KMS-11 (cell line): ENCODE measurements at regions not wholly inside any gene's neighbourhood (a gene's known extent, or its start where the extent isn't known, plus 50 kb on each side); places are given as distances from the start of the nearest gene placed in this dataset.
"Not testable (repeated sequence)": the region's sequence is repeated elsewhere in the genome, so short reads cannot be mapped to it uniquely, and the experiment has no call there.

Source experiments
- H2AFZ ChIP-seq: fragments of 200-600 bp; sonication (generic); 2 replicates; pipeline ENCODE4 v1.6.1; 2016; ENCODE audit warnings: antibody characterized with exemption, mixed run types, low read depth
- H3K27ac ChIP-seq: fragments of 200-600 bp; sonication (generic); 2 replicates; pipeline ENCODE4 v1.6.1; 2016; ENCODE audit warnings: mild to moderate bottlenecking, mixed run types
- H3K27me3 ChIP-seq: fragments of 200-600 bp; sonication (generic); 2 replicates; pipeline ENCODE4 v1.6.1; 2017; ENCODE audit warnings: mild to moderate bottlenecking, low read depth, mixed run types, moderate library complexity; ENCODE audit not compliant: insufficient read depth
- H3K36me3 ChIP-seq: fragments of 200-600 bp; sonication (generic); 2 replicates; pipeline ENCODE4 v1.6.1; 2017; ENCODE audit warnings: mild to moderate bottlenecking, mixed run types; ENCODE audit not compliant: insufficient read depth
- H3K4me1 ChIP-seq: fragments of 200-600 bp; sonication (generic); 2 replicates; pipeline ENCODE4 v1.6.1; 2016; ENCODE audit warnings: mild to moderate bottlenecking, low read depth, mixed run types; ENCODE audit not compliant: poor library complexity, severe bottlenecking
- H3K4me2 ChIP-seq: fragments of 200-600 bp; sonication (generic); 2 replicates; pipeline ENCODE4 v1.7.0; 2016; ENCODE audit warnings: mild to moderate bottlenecking, mixed run types
- H3K4me3 ChIP-seq: fragments of 200-600 bp; sonication (generic); IDR thresholded peaks from 2 replicates; pipeline ENCODE4 v1.6.1; 2017; ENCODE audit warnings: low read depth, low read length, mixed read lengths; ENCODE audit not compliant: insufficient read depth
- H3K79me2 ChIP-seq: fragments of 200-600 bp; sonication (generic); 2 replicates; pipeline ENCODE4 v1.6.1; 2016; ENCODE audit warnings: low read depth, mixed run types; ENCODE audit not compliant: insufficient read depth
- H3K9ac ChIP-seq: fragments of 200-600 bp; sonication (generic); 2 replicates; pipeline ENCODE4 v1.6.1; 2016; ENCODE audit warnings: mild to moderate bottlenecking, mixed run types
- H4K20me1 ChIP-seq: fragments of 200-600 bp; sonication (generic); 2 replicates; pipeline ENCODE4 v1.6.1; 2016; ENCODE audit warnings: mild to moderate bottlenecking, mixed run types; ENCODE audit not compliant: insufficient read depth
- CTCF ChIP-seq: fragments of 200-600 bp; sonication (generic); conservative IDR thresholded peaks from 2 replicates; pipeline ENCODE4 v1.6.1; 2017; ENCODE audit warnings: low read depth, mild to moderate bottlenecking, antibody characterized with exemption, low read length, moderate library complexity, mixed read lengths

GRCh38 chr2:122713800-122714199 lies 958.3 kb downstream of the TSN start:
- Histone ChIP-seq H4K20me1 (no peaks in the 10 kb centered on the region), H3K79me2 (no peaks in the 10 kb centered on the region), H3K4me2 (no peak overlapping the region), H3K27ac (no peak overlapping the region), H3K36me3 (no peaks in the 10 kb centered on the region), H2AFZ (no peak overlapping the region), H3K27me3 (no peaks in the 10 kb centered on the region), H3K4me1 (no peaks in the 10 kb centered on the region), H3K4me3 (no peak overlapping the region), H3K9ac (no peak overlapping the region)
- TF ChIP-seq CTCF = no peak

GRCh38 chr2:122720822-122721221 lies 965.4 kb downstream of the TSN start:
- H2AFZ ChIP-seq, H3K4me1 ChIP-seq, H3K4me3 ChIP-seq, H3K4me2 ChIP-seq, H3K9ac ChIP-seq, H3K36me3 ChIP-seq, H3K27me3 ChIP-seq, H4K20me1 ChIP-seq, H3K79me2 ChIP-seq, H3K27ac ChIP-seq: not testable (repeated sequence)

- H4K20me1 ChIP-seq = no peaks in the 10 kb centered on the region
- no peak for TF ChIP-seq CTCF
- H3K4me3 ChIP-seq = no peak overlapping the region
- H3K9ac ChIP-seq = no peak overlapping the region
- H3K27me3 ChIP-seq = no peaks in the 10 kb centered on the region
- no peak overlapping the region for H3K4me2 ChIP-seq
- H3K27ac ChIP-seq = no peak overlapping the region
- no peaks in the 10 kb centered on the region for H3K4me1 ChIP-seq
- no peak overlapping the region for H2AFZ ChIP-seq
- no peaks in the 10 kb centered on the region for H3K36me3 ChIP-seq
- H3K79me2 ChIP-seq = no peaks in the 10 kb centered on the region
Measured at GRCh38 chr2:122734766-122735424, 979.4 kb downstream of the TSN start.

GRCh38 chr2:122736279-122736678 lies 980.8 kb downstream of the TSN start:
- Histone ChIP-seq H3K27ac (no peak overlapping the region), H3K9ac (no peak overlapping the region), H2AFZ (no peak overlapping the region), H3K36me3 (no peaks in the 10 kb centered on the region), H3K27me3 (no peaks in the 10 kb centered on the region), H3K79me2 (no peaks in the 10 kb centered on the region), H3K4me3 (no peak overlapping the region), H4K20me1 (no peaks in the 10 kb centered on the region), H3K4me1 (no peaks in the 10 kb centered on the region), H3K4me2 (no peak overlapping the region)
- no peak for TF ChIP-seq CTCF

- Histone ChIP-seq H3K4me3 (no peak overlapping the region), H3K79me2 (no peaks in the 10 kb centered on the region), H3K36me3 (no peaks in the 10 kb centered on the region), H2AFZ (no peak overlapping the region), H4K20me1 (no peaks in the 10 kb centered on the region), H3K27me3 (no peaks in the 10 kb centered on the region), H3K4me1 (no peaks in the 10 kb centered on the region), H3K4me2 (no peak overlapping the region), H3K9ac (no peak overlapping the region), H3K27ac (no peak overlapping the region)
- TF ChIP-seq CTCF = no peak
Measured at GRCh38 chr2:122737429-122738077, 982.1 kb downstream of the TSN start.
